ENCODE measurements at regions not wholly inside any gene's neighbourhood (a gene's known extent, or its start where the extent isn't known, plus 50 kb on each side); places are given as distances from the start of the nearest gene placed in this dataset.

GRCh38 chr10:61342858-61343572 is 110.2 kb downstream of the TMEM26 start:
- TF ChIP-seq, protein P1, sequence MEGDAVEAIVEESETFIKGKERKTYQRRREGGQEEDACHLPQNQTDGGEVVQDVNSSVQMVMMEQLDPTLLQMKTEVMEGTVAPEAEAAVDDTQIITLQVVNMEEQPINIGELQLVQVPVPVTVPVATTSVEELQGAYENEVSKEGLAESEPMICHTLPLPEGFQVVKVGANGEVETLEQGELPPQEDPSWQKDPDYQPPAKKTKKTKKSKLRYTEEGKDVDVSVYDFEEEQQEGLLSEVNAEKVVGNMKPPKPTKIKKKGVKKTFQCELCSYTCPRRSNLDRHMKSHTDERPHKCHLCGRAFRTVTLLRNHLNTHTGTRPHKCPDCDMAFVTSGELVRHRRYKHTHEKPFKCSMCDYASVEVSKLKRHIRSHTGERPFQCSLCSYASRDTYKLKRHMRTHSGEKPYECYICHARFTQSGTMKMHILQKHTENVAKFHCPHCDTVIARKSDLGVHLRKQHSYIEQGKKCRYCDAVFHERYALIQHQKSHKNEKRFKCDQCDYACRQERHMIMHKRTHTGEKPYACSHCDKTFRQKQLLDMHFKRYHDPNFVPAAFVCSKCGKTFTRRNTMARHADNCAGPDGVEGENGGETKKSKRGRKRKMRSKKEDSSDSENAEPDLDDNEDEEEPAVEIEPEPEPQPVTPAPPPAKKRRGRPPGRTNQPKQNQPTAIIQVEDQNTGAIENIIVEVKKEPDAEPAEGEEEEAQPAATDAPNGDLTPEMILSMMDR (IDR thresholded peaks at IDR 0.05; ENCODE audit: extremely low read depth, missing control alignments): no peak
- DNase-seq (ENCODE audit: low spot score): no peak

GRCh38 chr10:61341008-61341407 is 112.2 kb downstream of the TMEM26 start:
- DNase-seq (ENCODE audit: low spot score): no peak
- TF ChIP-seq, protein P1 (IDR thresholded peaks at IDR 0.05; ENCODE audit: extremely low read depth, missing control alignments): no peak

DNA sequence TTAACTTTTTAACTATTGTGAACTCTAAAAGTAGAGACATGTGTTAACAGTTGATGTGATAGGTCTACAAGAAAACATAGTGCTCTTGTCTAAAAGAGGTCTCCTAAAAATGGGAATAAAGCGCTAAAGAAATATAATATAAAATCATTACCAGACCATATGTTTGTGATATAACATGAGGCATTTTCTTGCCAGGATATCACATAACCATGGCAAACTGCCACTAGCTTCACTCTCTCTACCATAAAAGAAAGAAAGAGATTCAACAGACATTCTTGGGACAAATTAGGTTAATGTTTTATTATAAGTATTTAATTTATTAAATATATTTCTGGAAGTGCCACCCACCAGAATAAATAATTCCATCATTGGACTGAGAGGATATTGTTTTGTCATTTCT is 115.0 kb downstream of the TMEM26 start:
- DNase-seq (ENCODE audit: low spot score): no peak
- TF ChIP-seq, protein P1 (IDR thresholded peaks at IDR 0.05; ENCODE audit: extremely low read depth, missing control alignments): no peak

DNA sequence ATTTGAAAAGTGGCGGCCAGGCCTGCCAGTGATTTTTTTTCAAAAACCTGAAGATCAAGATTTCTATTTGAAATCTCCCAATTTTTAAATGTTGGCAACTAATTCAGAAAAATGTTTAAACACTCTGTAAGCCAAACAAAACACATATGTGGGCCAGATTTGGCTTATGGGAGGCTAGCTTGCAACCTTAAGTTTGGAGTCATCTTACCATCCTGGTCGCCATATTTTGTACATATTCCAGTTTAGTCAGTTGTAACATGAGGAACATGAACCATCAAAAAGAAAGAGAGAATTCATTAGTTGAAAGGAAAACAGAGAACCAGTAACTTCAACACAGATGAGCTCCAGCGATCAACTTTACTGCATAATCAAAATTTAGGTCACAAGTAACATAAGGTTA is 115.4 kb downstream of the TMEM26 start:
- TF ChIP-seq, protein P1 (IDR thresholded peaks at IDR 0.05; ENCODE audit: extremely low read depth, missing control alignments): no peak
- DNase-seq (ENCODE audit: low spot score): no peak

DNA sequence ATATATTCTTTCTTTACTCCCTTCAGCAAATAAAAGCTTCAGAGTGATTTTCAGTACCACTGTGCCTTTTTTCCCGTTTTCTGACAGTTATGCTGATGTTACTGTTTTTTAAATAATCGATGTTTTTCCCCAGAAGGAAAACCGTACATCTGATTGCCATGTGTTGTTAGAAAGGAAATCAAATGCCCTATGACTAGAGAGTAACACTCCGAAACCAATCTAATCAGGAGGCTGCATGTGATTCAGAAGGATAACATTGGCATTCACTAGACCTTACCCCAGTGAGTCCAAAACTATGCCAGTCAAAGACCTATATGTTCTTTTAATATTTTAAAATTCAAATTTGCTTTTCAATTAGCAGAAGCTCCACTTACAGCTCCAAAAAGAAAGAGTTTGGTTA is 116.3 kb downstream of the TMEM26 start:
- TF ChIP-seq, protein P1 (IDR thresholded peaks at IDR 0.05; ENCODE audit: extremely low read depth, missing control alignments): no peak

GRCh38 chr10:61335359-61335758 is 117.8 kb downstream of the TMEM26 start:
- TF ChIP-seq, protein P1 (IDR thresholded peaks at IDR 0.05; ENCODE audit: extremely low read depth, missing control alignments): no peak

More for the DNA sequence above, 116.3 kb downstream of the TMEM26 start:
- no peak for DNase-seq (ENCODE audit: low spot score)

DNA sequence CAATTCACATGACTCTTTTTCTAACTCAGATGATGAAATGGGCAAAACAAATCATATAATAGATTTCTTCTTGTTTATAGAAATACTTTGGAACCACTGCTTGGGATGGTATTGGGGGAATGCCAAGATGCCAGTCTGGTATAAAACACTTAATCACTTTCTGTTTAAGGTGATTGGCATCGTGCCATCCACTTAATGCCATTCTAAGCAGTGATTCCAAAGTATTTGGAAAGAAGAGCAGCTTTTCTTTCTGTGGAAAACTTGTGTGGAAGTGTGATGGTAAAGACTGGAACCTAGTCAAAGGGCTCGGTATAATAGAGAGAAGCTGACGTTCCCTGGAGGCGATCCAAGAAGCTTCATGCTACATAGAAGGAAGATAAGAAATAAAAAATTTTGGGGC is 120.6 kb downstream of the TMEM26 start:
- TF ChIP-seq, protein P1 (IDR thresholded peaks at IDR 0.05; ENCODE audit: extremely low read depth, missing control alignments): no peak
- no peak for DNase-seq (ENCODE audit: low spot score)

More at GRCh38 chr10:61335359-61335758, 117.8 kb downstream of the TMEM26 start:
- no peak for DNase-seq (ENCODE audit: low spot score)
